GM18505 (cell line): ENCODE measurements at regions not wholly inside any gene's neighbourhood (a gene's known extent, or its start where the extent isn't known, plus 50 kb on each side); places are given as distances from the start of the nearest gene placed in this dataset.

Source experiments
- ATAC-seq: cut with Tn5 transposase; IDR thresholded peaks from one replicate; pipeline ENCODE4 v1.9.1; 2021; ENCODE audit not compliant: unreplicated experiment
- POLR2A ChIP-seq: IDR thresholded peaks from 4 replicates; pipeline ENCODE4 v1.6.1; 2011; ENCODE audit warnings: borderline replicate concordance; ENCODE audit not compliant: insufficient read depth, insufficient read length; ENCODE audit errors: extremely low read depth

- no peak for TF ChIP-seq POLR2A
- ATAC-seq = no peak
These were observed 95.6 kb upstream of the JUN start for GRCh38 chr1:58879464-58879863.

DNA sequence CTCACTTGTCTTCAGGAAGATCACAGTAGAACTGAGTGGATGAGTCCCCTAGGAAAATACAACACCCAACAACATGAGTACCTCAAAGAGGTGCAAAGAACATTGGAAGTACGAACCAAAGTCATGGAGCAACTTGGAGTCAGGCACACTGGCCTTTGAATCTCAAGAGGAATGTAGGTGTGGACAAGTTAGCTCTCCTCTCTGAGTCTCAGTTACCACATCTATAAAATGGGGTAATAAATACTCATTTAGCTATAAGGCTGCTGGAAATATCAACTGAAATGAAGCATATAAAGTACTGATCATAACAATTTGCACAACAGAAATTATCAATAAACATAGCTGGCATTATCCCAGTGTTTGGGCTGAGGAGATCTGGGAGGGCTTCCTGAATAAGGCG, 96.7 kb upstream of the JUN start:
- no peak for ATAC-seq
- TF ChIP-seq POLR2A = no peak

- no peak for ATAC-seq
- no peak for TF ChIP-seq POLR2A
These were observed 97.7 kb upstream of the JUN start for GRCh38 chr1:58881471-58881994.

DNA sequence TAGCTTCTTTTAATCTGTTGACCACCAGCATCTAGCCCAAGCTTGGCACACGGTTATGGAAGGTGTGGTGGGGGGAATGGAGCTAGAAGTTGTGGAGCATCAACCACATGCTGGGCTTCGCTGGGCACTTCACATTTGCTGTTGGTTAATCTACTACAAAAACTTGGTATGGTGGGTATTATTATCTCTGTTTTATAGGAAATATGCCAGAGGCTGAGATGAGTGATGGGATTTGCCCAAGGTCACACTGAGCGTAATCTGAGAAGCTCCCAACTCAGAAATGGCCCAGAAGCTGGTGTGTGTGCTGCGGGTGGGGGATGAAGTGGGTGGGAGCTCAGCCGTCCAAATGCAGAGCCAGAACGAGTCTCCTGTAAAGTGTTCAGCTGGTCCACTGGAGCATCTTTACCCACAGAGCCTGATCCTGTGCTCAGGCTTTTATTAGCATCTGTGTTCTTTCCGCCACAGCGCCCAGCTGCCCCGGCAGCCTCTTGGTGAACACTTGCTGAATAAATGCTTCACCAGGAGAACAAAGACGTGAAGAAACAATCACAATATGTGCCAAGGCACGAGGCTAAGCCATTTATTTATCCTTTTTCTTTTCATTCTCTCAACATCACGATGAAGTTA, 98.6 kb upstream of the JUN start:
- no peak for TF ChIP-seq POLR2A
- no peak for ATAC-seq

- no peak for TF ChIP-seq POLR2A
- ATAC-seq = no peak
These were observed 99.4 kb upstream of the JUN start for GRCh38 chr1:58883037-58883887.

GRCh38 chr1:58883888-58884482, 100.1 kb upstream of the JUN start:
- TF ChIP-seq POLR2A = no peak
- peak; percentile 75 for ATAC-seq

DNA sequence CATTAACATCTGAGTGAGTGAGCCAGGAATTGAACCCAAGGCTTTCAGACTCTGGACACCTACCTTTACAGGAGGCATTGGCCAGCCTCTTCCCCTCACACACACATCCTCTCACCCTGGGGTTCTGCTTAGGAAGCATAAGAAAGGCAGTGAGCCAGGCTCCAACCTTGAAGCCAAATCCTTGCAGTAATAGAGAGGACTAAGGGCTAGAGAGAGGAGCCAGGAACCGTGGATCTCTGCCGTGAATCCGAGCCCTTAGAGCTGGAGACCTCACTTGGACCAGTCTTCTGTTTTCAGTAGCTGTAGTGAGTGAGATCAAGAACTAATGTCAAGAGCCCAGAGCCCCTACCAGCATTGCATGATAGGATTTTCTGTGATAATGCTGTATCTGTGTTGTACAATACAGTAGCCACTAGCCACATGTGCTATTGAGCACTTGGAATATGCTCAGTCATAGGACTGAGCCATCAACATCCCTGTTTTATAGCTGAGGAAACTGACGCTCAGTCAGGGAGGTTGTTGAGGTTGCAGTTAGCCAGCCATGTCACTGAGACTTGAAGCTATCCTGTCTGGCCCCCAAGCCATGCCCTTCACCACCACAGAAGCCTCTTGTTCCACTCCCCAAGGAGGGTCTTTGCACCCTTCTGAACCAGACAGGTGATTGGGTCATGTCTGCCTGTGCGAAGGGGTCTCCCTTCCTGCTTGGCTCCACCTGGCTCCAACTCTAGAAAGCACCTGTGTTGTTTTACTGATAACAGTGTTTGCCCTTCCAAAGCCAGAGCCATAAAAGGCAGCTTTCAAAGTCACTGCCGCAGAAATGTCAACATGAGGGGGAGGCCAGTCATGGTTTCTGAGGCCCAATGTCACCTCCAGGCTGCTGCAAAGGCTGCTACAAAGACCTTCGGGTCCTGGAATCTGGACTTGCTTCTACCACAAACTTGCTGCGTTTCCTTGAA, 101.1 kb upstream of the JUN start:
- no peak for ATAC-seq
- TF ChIP-seq POLR2A = no peak

DNA sequence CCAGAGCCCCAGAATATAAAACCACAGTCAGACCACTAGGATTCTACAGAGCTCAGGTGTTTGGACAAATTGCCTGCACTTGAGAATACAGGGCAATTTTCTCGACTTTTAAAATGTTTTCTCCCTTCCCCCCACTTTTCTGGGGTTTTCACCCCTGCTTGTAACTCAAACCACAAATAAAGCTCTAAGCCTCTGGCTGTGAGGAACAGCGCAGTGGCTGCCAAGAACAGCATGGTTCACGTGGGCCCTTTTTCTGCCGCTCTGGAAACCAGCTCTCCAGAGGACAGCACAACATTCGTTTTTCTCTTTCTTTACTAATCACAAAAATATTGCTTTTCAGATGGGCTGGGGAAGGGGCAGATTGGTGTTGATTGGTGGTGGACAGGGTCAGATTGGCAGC, 102.2 kb upstream of the JUN start:
- no peak for ATAC-seq
- TF ChIP-seq POLR2A = no peak

DNA sequence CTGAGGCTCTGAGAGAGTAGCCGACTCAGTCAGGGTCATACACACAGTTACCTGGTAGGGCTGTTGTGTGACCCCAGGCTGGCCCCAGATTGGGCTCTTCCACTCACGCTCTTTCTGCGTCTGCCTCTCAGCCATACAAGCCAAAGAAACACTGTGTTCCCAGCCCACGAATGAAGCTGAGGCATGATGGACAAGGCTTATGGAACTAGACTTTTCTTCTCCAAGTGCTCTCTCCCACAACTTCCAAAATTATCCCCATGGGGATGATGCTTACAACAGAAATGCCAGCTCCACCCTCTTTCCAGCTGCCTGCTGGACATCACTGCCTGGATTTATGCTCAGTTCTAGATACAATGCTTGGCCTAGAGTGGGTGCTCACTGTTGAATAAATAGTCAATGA, 102.8 kb upstream of the JUN start:
- ATAC-seq = no peak
- no peak for TF ChIP-seq POLR2A

GRCh38 chr1:58887059-58887458, 103.2 kb upstream of the JUN start:
- no peak for ATAC-seq
- TF ChIP-seq POLR2A = no peak

DNA sequence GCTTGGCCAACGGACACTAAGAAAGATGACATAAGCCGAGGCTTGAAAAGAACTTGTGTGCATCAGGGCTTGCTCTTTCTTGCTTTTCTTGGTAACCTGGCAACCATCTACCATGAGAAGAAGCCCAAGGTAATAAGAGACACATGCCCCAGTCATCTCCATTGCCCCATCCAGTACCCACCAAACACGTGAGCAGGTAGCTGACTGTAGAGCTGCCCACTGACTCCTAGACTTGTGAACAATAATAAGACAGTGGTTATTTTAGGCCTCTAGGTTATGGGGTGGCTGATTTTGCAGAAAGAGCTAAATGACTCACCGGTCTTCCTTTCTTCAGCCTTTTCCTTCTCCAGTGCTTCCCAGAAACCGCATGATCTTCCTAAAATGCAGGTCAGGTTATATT, 105.0 kb upstream of the JUN start:
- no peak for TF ChIP-seq POLR2A
- ATAC-seq = no peak

DNA sequence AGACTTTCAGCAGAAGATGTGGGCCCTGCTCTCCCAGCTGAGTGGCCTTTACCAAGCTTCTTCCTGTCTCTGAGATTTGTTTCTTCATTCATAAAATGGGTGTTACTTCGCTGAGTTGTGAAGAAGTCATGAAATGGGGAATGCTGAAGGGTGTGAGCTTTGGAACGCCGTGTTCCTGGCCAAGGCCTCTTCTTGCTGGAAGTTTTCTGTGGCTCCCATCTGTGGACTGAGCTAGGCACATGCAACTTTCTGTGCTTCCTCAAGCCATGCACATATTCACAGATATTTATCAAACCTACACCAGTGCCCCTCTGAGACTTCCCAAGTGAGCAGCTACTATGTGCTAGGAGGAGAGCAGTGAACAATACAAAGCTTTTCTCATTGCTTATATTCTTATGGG, 106.3 kb upstream of the JUN start:
- no peak for TF ChIP-seq POLR2A
- ATAC-seq = no peak

- ATAC-seq = no peak
- TF ChIP-seq POLR2A = no peak
These were observed 106.8 kb upstream of the JUN start for GRCh38 chr1:58890609-58891008.
